RCC 7860 (cell line): ENCODE measurements at regions not wholly inside any gene's neighbourhood (a gene's known extent, or its start where the extent isn't known, plus 50 kb on each side); places are given as distances from the start of the nearest gene placed in this dataset.

ENCODE experiments used
- DNase-seq: peaks from one replicate; pipeline ENCODE4 v3.0.0-alpha.2; 2015; ENCODE audit warnings: low spot score
- FAIRE-seq: peaks from 2 replicates; lab custom pipeline; 2012; peaks lifted over from hg19 to GRCh38; lab: Jason Lieb, UNC

- FAIRE-seq (no peak), DNase-seq (no peak)
These were observed 112.1 kb upstream of the PIK3C3 start for GRCh38 chr18:41842886-41843285.

GRCh38 chr18:41829647-41830516, 125.2 kb upstream of the PIK3C3 start:
- no peak for DNase-seq

GRCh38 chr18:41828137-41828536, 126.9 kb upstream of the PIK3C3 start:
- FAIRE-seq, result no peak
- no peak for DNase-seq

More at GRCh38 chr18:41829647-41830516, 125.2 kb upstream of the PIK3C3 start:
- FAIRE-seq, result no peak

GRCh38 chr18:41820784-41821183, 134.2 kb upstream of the PIK3C3 start:
- FAIRE-seq (no peak), DNase-seq (no peak)

GRCh38 chr18:41818381-41819355, 136.4 kb upstream of the PIK3C3 start:
- FAIRE-seq (no peak), DNase-seq (no peak)

GRCh38 chr18:41814651-41815050, 140.4 kb upstream of the PIK3C3 start:
- FAIRE-seq (no peak), DNase-seq (no peak)

- no peak for DNase-seq
- no peak for FAIRE-seq
These were observed 145.4 kb upstream of the PIK3C3 start for GRCh38 chr18:41809652-41810051.

- FAIRE-seq (no peak), DNase-seq (no peak)
These were observed 149.7 kb upstream of the PIK3C3 start for GRCh38 chr18:41805341-41805740.

GRCh38 chr18:41798879-41799278, 156.2 kb upstream of the PIK3C3 start:
- DNase-seq (no peak), FAIRE-seq (no peak)

GRCh38 chr18:41790687-41791086, 164.3 kb upstream of the PIK3C3 start:
- FAIRE-seq, result peak; percentile 75
- peak; percentile 32 for DNase-seq

GRCh38 chr18:41789001-41789400, 166.0 kb upstream of the PIK3C3 start:
- FAIRE-seq, result peak; percentile 7
- DNase-seq, result no peak

- DNase-seq (no peak), FAIRE-seq (no peak)
These were observed 171.2 kb upstream of the PIK3C3 start for GRCh38 chr18:41783879-41784278.

GRCh38 chr18:41783065-41783818, 171.8 kb upstream of the PIK3C3 start:
- FAIRE-seq (no peak), DNase-seq (no peak)

GRCh38 chr18:41771973-41772372, 183.1 kb upstream of the PIK3C3 start:
- no peak for FAIRE-seq
- no peak for DNase-seq

- DNase-seq, result no peak
- FAIRE-seq, result no peak
These were observed 185.8 kb upstream of the PIK3C3 start for GRCh38 chr18:41769265-41769664.

GRCh38 chr18:41768467-41768866, 186.6 kb upstream of the PIK3C3 start:
- DNase-seq (no peak), FAIRE-seq (no peak)

GRCh38 chr18:41767960-41768359, 187.1 kb upstream of the PIK3C3 start:
- DNase-seq, result peak; percentile 7
- FAIRE-seq, result no peak

- FAIRE-seq (no peak), DNase-seq (no peak)
These were observed 189.6 kb upstream of the PIK3C3 start for GRCh38 chr18:41765460-41765859.

- no peak for FAIRE-seq
These were observed 191.7 kb upstream of the PIK3C3 start for GRCh38 chr18:41763361-41763760.

GRCh38 chr18:41761333-41762018, 193.6 kb upstream of the PIK3C3 start:
- DNase-seq (peak; percentile 62), FAIRE-seq (peak; percentile 76)

More at GRCh38 chr18:41763361-41763760, 191.7 kb upstream of the PIK3C3 start:
- DNase-seq, result no peak
